ENCODE measurements at regions not wholly inside any gene's neighbourhood (a gene's known extent, or its start where the extent isn't known, plus 50 kb on each side); places are given as distances from the start of the nearest gene placed in this dataset.
A peak's percentile ranks its signal among the peaks of the same experiment; 100 is the strongest.

DNA sequence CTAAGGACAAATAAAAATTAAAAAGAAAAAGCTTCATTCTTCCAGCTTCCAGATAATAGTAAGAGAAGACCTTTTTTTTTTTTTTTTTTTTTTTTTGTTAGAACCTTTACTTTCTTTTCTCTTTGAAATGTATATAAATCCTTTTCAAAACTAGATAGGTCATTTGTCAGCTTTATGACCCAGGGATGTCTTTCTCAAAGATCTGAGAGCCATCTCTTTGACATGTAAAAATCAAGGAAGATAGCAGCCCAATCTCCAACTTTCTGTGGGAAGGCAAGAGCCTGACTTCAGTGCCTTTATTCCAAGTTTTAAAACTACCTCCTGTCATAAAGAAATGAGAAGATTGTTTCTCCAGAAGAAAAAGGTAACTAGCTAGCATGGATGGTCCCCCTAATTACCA is 203.3 kb upstream of the LRFN5 start:
- no peak for DNase-seq

- no peak for DNase-seq
Measured at GRCh38 chr14:41397926-41398325, 208.8 kb upstream of the LRFN5 start.

DNA sequence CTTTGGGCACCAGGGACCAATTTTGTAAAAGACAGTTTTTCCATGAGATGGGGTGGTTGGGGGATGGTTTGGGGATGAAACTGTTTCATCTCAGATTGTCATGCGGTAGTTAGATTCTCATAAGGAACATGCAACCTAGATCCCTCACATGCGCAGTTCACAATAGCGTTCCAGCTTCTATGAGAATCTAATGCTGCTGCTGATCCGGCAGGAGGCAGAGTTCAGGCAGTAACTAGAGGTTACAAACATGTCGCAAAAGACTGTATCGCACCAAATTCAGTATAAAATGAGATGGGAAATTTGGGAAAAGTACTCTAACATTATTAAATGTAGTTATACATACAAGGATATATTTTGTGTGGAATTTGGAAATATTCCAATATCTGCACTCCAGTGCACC is 213.2 kb upstream of the LRFN5 start:
- DNase-seq: no peak

DNA sequence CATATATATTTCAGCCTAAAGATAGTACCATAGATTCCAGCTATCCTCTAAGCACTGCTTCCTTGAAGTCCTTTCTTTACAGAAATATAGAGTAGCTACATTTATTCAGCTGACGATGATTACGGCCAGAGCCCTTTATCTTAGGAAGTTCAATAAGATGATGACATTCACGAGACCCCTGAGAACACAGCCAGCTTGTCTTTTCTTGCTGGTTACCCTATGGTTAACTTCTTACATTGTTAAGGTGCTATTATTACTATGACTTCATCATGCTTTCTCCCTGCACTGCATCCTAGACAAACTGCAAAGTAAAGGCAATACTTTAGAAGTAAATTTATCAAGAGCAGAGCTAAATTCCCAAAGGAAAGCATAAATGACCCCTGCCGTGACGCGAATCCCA is 214.4 kb upstream of the LRFN5 start:
- DNase-seq: no peak

DNA sequence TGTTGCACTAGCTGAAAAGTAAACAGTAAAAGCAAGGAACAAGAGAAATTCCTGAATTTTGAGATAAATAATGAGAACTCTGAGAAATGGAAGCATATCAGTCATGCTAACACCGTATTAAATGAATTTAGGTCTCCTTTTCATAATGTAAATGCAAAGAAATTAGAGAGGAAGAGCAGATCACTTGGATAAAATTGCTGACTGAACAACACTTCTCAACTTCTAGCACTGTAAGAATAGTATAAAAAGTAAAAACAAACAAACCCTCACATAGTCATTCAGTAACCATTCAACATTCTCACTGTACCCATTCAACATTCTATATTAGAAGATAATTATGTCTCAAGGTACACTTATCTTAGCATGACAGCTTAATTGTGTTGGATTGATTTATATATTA is 217.3 kb upstream of the LRFN5 start:
- no peak for DNase-seq

- no peak for DNase-seq
Measured at GRCh38 chr14:41385797-41386196, 220.9 kb upstream of the LRFN5 start.

DNA sequence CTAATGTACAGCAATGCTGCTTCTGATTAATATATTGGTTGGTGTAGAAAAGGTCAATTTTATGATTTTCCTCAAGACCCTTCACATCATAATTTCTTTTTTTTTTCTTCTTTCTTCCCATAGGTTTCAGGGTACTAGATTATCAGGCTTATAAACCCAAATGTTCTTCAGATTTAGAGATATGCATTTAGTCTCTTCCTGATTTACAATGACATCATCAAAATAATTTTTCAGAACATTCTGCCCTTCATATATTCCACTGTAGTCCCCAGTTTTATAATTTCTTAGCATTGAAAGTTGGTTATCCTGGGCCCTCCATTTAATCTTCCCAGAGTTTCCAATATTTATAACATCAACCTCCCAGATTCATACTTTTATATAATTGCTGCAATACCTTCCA is 226.7 kb upstream of the LRFN5 start:
- DNase-seq: no peak

DNA sequence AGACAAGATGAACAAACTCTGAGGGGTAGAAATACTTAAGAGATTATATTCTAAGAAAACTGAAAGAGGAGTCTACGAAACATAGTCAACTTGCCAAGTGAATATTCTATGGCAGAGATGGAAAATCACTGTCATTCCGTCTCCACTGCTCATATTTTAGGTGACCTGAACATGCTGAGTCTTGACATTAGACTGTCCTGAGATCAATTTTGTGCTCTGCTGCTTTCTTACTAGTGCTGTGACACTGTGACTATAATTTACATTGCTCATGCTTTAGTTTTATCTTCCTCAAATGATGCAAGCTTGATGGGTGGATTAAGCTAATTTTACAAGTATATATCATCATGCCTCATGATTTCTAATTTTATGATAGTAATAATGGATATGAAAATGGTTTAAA is 228.2 kb upstream of the LRFN5 start:
- no peak for DNase-seq

- DNase-seq: no peak
Measured at GRCh38 chr14:41377932-41378331, 228.7 kb upstream of the LRFN5 start.

- no peak for DNase-seq
Measured at GRCh38 chr14:41374092-41374491, 232.6 kb upstream of the LRFN5 start.

DNA sequence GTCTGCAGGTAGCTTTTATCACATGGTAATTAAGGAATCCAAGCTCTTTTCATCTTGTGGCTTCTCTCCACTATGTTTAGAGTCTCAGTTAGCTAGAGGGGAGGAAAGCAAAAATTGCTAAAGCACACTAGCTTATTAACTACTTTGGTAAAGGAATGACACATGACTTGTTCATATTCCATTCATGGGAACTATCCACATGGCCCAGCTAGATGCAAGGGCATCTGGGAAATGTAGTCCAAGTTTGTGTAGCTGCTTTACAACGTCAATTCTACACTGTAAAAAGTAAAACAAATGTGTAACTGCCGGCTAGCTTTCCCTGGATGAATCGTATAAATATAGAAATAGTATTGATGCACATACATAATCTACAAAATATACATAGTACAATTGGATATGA is 244.5 kb upstream of the LRFN5 start:
- DNase-seq: no peak

- no peak for DNase-seq
Measured at GRCh38 chr14:41360126-41360525, 246.6 kb upstream of the LRFN5 start.

DNA sequence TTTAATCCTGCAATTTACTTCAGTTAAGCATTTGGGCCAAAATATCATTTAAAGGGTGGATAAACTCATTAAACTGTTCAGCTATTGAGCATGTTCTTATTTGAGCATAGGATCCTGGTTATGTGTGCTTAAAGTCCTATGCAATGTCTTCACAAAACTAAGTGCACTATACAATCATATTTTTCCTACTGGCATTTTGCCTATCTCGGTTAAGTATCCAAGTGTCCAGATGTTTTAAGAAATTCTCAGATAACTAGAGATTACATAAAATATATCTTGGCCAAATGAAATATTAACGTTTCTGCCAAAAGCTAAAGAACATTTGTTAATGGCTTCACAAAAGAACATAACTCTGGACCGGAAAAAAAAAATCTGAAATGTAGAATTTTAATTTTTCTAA is 250.8 kb upstream of the LRFN5 start:
- DNase-seq: no peak

- DNase-seq: peak; percentile 13
Measured at GRCh38 chr14:41350476-41350875, 256.2 kb upstream of the LRFN5 start.

- peak; percentile 12 for DNase-seq
Measured at GRCh38 chr14:41349289-41349910, 257.3 kb upstream of the LRFN5 start.

DNA sequence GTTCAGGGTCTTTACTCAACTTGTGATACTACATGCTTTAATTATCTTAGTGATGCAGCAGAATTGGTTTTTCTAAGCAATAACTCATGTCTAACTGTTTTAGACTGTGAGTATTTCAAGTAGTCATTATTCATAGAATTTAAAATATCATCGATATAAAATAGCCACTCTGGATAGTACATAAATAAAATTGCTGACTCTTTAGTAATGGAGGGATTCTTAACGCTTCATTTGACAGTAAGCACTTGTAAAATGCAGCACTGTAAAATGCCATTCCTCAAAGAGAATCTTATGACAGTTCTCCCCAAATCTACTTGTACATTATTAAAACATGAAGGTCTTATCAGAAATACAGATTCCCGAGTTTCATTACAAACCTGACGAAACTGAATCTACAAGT is 262.8 kb upstream of the LRFN5 start:
- DNase-seq: no peak

DNA sequence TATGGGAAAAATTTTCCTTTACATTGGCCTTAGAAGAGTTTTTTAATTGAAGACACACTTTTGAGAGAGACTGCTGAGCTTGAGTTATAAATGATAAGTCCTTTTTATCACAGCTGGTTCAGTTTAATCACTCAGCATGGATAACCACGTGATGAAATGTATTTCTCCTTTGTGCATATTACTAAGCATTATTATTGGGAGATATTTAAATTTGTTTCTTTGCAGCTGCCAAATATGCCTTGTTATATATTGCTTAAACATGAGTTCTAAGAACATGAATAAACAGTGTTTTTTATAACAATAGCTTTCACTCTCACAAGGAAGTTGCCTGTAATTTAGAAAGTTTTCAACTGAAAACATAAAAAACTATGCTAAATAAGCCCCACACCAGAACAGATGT is 293.5 kb upstream of the LRFN5 start:
- DNase-seq: no peak

DNA sequence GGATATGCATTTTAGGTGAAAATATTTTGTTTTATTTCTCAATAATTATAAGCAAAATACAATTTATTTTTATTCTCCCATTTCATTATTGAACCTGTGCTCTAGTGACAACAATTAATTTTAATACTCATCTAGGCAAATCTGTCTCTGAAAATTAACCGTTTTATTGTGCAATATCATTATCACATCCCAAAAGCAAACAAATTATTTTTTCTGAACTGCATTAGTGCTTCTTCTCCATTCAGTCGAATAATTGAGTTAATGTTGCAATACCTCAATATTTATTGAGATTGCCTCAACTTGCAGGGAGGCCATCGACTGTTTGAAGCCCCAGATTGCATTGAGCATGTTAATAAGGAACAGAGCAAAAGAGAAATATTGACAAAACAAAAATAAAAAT is 303.2 kb upstream of the LRFN5 start:
- no peak for DNase-seq

DNA sequence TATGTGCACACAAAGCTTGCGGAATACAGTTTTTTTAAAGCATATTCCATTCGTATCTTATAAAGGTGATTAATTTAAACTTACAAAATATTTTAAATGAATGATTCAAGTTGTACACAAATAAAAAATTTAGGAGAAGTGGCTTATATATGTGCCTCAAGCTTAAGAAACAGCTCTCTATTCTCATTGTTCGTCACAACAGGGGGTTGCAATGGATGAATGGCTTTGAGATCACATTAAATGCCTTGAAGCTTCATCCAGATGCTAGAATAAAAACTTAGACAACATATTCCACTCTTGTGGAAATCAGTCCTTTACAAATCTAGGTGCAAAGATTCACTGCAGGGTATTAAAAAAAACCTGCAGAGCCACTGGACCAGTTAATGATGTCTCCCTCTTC is 303.9 kb upstream of the LRFN5 start:
- no peak for DNase-seq

- no peak for DNase-seq
Measured at GRCh38 chr14:41299924-41300323, 306.8 kb upstream of the LRFN5 start.

- no peak for DNase-seq
Measured at GRCh38 chr14:41298328-41298690, 308.4 kb upstream of the LRFN5 start.

DNA sequence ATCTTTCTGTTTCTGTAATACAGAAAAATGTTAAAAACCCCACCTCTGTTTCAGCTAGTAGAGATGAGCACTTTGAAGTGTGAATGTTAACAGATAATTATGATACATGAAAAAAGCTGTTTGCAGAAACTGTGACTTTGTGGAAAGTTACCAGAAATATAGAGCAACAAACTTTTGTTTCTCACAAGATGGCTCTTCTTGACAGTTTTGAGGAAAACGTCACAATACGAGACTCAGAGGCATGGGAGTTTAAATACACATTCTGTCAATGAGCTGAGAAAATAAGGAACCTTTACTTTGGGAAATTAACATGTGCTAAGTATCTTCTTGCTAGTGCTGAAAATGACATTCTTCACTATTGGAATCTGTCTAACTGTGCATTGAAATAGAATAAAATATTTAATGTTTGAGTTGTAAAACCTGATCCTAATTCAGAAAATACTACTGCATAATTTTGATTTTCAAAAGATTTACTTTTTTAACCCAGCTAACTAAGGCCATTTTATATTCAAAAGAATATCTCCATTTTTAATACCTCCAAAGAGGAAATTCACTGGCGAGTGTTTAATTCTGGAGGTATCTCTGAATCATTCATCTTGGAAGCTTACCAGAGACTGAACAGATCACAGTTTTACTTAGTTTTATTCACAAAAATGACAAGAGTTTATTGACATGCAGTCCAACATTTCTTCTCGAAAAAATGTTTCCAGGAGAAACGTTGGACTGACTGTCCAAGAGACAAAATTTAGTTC is 308.9 kb upstream of the LRFN5 start:
- DNase-seq: no peak

GRCh38 chr14:41295734-41296133 is 310.9 kb upstream of the LRFN5 start:
- DNase-seq: no peak

DNA sequence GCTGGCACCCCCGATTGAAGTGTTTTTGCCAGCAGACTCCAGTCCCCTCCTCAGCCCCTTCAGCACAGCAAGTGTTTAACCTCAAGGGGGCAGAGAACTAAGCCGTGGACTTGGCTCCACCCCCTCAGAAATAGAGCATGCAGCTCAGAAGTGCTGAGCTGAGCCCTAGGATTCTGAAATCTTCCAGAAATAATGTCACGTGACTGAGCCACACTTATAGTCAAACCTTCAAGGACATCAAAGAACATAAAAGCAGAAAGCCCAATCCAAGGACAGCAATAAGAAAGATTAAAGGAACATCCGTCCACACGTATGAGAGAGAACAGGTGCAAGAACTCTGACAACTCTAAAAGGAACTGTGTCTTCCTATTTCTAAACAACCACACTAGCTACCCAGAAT is 317.7 kb upstream of the LRFN5 start:
- DNase-seq: no peak

- no peak for DNase-seq
Measured at GRCh38 chr14:41285186-41285748, 321.4 kb upstream of the LRFN5 start.
